ENCODE measurements at regions not wholly inside any gene's neighbourhood (a gene's known extent, or its start where the extent isn't known, plus 50 kb on each side); places are given as distances from the start of the nearest gene placed in this dataset.
"Not testable (repeated sequence)": the region's sequence is repeated elsewhere in the genome, so short reads cannot be mapped to it uniquely, and the experiment has no call there.

GRCh38 chr15:62365795-62366442 is 200.8 kb upstream of the C2CD4B start:
- no peak overlapping the region for H3K4me3 ChIP-seq (ENCODE audit: control insufficient read depth, low read depth, low read length)
- DNase-seq (ENCODE audit: low read depth): no peak
- TF ChIP-seq CTCF (conservative IDR thresholded peaks at IDR 0.05; ENCODE audit: control insufficient read depth, insufficient read depth, low read depth, low read length): no peak

- no peak overlapping the region for H3K4me3 ChIP-seq (ENCODE audit: control insufficient read depth, low read depth, low read length)
- no peak for TF ChIP-seq CTCF (conservative IDR thresholded peaks at IDR 0.05; ENCODE audit: control insufficient read depth, insufficient read depth, low read depth, low read length)
- peak; percentile 26 for DNase-seq (ENCODE audit: low read depth)
These were observed 204.4 kb upstream of the C2CD4B start for GRCh38 chr15:62369454-62369853.

GRCh38 chr15:62371683-62372082 is 206.6 kb upstream of the C2CD4B start:
- DNase-seq (ENCODE audit: low read depth); H3K4me3 ChIP-seq (ENCODE audit: control insufficient read depth, low read depth, low read length): not testable (repeated sequence)

- H3K4me3 ChIP-seq (ENCODE audit: control insufficient read depth, low read depth, low read length): no peak overlapping the region
- TF ChIP-seq CTCF (conservative IDR thresholded peaks at IDR 0.05; ENCODE audit: control insufficient read depth, insufficient read depth, low read depth, low read length): no peak
- no peak for DNase-seq (ENCODE audit: low read depth)
These were observed 212.8 kb upstream of the C2CD4B start for GRCh38 chr15:62377736-62378480.

- H3K4me3 ChIP-seq (ENCODE audit: control insufficient read depth, low read depth, low read length): no peak overlapping the region
- TF ChIP-seq CTCF (conservative IDR thresholded peaks at IDR 0.05; ENCODE audit: control insufficient read depth, insufficient read depth, low read depth, low read length): no peak
- DNase-seq (ENCODE audit: low read depth): no peak
These were observed 213.8 kb upstream of the C2CD4B start for GRCh38 chr15:62378772-62379498.

- H3K4me3 ChIP-seq (ENCODE audit: control insufficient read depth, low read depth, low read length): no peak overlapping the region
- DNase-seq (ENCODE audit: low read depth): no peak
- no peak for TF ChIP-seq CTCF (conservative IDR thresholded peaks at IDR 0.05; ENCODE audit: control insufficient read depth, insufficient read depth, low read depth, low read length)
These were observed 214.9 kb upstream of the C2CD4B start for GRCh38 chr15:62380011-62380410.

GRCh38 chr15:62382046-62382445 is 217.0 kb upstream of the C2CD4B start:
- no peak for TF ChIP-seq CTCF (conservative IDR thresholded peaks at IDR 0.05; ENCODE audit: control insufficient read depth, insufficient read depth, low read depth, low read length)
- DNase-seq (ENCODE audit: low read depth): no peak
- H3K4me3 ChIP-seq (ENCODE audit: control insufficient read depth, low read depth, low read length): no peak overlapping the region
